GM18907 (cell line): ENCODE measurements at regions not wholly inside any gene's neighbourhood (a gene's known extent, or its start where the extent isn't known, plus 50 kb on each side); places are given as distances from the start of the nearest gene placed in this dataset.
"Not testable (repeated sequence)": the region's sequence is repeated elsewhere in the genome, so short reads cannot be mapped to it uniquely, and the experiment has no call there.

Experiments used
- ATAC-seq: cut with Tn5 transposase; IDR thresholded peaks from one replicate; pipeline ENCODE4 v1.9.1; 2021; ENCODE audit warnings: mild to moderate bottlenecking, moderate library complexity; ENCODE audit not compliant: unreplicated experiment

GRCh38 chr2:106261871-106262321 is 67.8 kb upstream of the UXS1 start:
- no peak for ATAC-seq

- ATAC-seq, result not testable (repeated sequence)
Measured at GRCh38 chr2:106258859-106259258, 64.8 kb upstream of the UXS1 start.

DNA sequence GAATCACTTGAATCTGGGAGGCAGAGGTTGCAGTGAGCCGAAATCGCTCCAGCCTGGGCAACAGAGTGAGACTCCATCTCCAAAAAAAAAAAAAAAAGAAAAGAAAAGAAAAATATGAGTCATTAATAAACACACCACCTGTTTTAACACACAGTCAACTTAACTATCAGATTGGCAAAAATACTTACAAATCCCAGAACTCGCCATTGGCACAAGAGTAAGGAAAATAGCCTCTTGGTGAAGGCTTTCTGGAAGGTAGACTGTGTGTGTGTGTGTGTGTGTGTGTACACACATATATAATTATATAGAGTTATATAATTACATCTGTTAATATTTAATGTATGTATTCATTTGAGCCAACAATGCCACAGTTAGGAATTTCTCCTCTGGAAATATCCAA is 63.7 kb upstream of the UXS1 start:
- no peak for ATAC-seq

DNA sequence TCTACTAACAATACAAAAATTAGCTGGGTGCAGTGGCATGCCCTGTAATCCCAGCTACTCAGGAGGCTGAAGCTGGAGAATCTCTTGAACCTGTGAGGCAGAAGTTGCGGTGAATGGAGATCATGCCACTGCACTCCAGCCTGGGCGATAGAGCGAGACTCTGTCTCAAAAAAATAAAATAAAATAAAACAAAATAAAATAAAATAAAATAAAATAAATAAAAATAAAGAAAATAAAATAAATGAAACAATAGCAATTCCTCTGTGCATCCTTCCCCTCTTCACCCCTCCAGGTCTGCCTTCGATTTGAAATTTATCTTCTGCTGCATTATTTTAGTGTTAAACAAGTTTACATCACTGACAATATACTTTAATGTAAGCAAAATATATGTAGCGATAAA is 63.0 kb upstream of the UXS1 start:
- ATAC-seq, result no peak

DNA sequence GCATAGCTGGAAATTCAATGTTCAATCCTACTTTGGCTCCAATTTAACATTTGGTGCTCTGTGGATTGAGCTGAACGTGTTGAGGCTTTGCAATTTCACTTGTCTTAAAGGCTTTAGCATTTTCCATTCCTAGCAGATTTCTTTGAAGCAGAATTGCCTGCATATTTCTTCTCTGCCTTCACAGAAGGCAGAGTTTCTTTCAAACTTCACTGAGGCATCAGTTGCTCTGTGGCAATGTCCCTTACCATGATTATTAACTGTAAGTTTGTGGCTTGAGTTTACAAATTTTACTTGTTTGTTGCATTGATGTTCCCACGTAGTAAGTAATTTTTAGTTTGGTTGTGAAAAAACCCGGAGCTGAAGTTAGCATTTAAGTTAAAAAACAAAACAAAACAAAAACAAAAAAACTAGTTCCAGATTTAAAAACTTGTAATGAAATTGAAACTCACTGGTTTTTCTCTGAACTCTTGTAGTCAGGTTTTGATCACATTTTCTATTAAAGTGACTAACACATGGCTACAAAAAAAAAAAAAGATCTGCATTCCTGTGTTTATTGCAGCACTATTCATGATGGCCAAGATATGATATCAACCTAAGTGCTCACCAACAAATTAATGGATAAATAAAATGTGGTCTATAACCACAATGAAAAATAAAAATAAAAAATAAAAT is 55.2 kb upstream of the UXS1 start:
- ATAC-seq, result not testable (repeated sequence)

- ATAC-seq, result not testable (repeated sequence)
Measured at GRCh38 chr2:106248548-106249151, 54.5 kb upstream of the UXS1 start.
